GM19452 (cell line): ENCODE measurements at regions not wholly inside any gene's neighbourhood (a gene's known extent, or its start where the extent isn't known, plus 50 kb on each side); places are given as distances from the start of the nearest gene placed in this dataset.

Experiments
- ATAC-seq: cut with Tn5 transposase; IDR thresholded peaks from one replicate; pipeline ENCODE4 v1.9.1; 2021; ENCODE audit not compliant: unreplicated experiment

DNA sequence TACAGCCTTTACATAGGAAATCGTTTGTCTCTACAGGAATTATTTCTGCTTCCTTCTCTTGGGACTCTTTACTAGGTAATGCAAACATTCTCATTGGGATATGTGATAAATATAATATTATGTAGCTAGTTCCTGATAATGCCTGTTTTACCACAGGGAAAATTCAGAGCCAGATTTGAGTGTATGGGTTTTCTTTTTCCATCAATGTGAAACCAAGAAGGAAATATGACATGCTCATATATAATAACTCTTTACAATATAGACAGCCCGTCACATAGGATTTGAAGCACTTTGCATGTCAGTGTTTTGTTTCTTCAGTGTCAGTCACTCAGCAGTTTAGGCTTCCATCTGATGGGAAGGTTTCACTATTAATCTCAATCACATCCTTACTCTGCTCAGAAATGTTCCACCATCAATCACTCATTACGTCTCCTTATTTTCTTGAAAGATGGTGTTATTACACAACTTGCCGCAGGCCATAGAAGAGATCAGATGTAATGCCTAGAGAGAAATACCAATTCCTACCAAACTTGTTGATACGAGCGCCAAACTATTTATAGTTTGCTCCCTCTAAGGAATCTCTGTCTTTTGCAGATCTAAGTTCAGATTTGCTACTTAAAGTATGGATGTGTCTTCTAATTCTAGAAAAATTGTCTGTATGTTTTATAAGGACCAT lies 314.8 kb downstream of the DIPK2A start:
- no peak for ATAC-seq

DNA sequence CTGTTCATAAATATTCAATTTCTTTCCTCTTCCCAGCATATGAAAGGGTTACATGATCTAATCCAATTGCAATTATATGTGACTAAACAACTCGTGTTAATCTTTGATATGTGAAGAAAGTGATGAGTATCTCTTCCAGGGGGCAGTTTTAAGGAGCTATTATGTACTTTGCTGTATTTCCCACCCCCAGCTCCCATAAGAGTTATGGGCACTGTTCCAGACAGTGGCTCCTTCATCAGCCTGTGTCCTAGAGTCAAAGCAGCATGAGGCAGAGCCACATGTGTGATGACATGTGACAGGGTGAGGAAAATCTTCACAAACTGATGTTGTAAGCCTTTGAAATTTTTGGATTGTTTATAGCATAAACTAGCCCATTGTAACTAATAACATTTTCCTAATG lies 315.4 kb downstream of the DIPK2A start:
- no peak for ATAC-seq

DNA sequence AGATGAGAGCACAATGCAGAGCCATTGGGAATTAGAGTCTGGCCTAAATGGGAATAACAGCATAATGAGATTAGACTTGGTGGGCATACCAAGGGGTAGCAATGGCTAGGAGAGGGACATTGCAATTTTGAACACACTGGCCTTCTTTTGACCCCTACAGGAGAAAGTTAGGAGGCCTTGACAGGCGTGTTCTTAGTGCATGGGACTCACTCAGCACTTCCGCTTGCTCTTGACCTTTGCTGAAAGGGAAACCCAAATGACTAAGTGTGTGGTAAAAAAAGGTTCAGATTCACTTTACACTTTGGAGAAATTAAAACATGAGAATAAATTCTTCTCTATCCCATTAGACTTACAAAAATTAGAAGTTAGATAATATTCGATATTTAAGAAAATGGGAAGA lies 317.4 kb downstream of the DIPK2A start:
- no peak for ATAC-seq

DNA sequence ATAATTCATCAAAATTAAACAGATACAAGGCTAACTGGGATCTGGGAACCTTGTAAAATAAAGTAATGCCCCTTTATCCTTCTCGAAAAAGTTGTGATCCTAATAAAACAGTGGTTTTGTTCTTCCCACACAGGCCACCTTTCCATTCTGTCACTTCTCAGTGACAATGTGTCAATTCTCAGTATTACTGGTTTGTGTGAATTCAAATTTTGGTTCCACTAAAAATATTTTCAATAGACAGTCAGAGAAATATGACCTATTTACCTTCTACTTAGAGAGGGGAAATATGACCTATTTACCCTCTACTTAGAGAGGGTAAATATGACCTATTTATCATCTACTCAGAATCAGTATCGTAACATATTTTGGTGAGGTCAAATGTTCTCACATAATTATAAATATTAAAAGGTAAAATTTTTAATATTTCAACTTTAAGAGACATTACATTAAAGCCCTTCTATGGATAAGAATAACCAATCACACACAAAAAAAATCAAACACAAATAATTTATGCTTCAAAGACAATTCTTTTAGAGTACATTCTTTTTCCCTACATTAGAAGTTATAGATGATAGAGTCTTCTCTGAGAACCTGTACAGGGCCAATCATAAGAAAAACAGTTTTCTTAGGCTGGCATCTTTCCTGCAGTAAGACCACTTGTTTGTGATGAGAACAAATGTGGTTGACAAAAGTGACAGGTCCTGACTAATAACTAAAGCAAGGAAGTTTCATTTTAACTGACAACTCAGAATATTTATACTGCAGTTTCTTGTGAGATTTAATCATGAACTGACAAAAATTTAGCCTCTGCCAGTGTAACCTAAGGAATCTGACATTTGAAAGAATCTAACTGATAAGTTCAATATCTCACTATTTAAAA lies 323.3 kb downstream of the DIPK2A start:
- peak; percentile 87 for ATAC-seq

DNA sequence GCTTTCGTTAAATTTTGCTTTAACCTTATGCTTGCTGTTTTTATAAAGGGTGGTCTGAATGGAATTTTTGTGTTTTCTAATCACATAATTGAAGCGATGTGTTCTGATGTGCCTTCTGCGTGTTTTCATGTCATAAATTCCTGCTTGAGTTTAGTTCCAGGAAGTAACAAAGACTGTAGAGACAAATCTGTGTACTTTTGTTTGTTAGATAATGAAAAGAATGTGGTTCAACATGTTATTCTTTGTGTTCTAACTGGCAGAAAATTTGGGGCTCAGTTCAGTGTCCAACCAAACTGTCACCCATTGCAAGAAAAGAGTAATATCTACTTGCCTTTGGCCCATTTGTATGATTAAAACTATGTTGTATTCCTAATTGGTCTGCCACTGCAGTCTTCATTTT lies 324.0 kb downstream of the DIPK2A start:
- no peak for ATAC-seq

DNA sequence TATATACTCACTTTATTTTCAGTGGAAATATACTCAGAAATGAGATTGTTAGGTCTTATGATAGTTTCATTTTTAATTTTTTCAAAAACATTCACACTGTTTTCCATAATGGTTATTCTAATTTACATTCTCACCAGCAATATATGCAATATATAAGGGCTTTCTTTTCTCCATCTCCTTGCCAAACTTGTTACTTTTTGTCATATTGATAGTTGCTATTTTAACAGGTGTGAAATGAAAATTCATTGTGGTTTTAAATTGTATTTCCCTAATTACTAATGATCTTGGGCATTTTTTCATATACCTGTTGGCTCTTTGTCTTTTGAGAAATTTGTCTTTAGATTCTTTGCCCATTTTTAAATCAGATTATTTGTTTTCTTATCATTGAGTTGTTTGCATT lies 325.2 kb downstream of the DIPK2A start:
- ATAC-seq = peak; percentile 48

DNA sequence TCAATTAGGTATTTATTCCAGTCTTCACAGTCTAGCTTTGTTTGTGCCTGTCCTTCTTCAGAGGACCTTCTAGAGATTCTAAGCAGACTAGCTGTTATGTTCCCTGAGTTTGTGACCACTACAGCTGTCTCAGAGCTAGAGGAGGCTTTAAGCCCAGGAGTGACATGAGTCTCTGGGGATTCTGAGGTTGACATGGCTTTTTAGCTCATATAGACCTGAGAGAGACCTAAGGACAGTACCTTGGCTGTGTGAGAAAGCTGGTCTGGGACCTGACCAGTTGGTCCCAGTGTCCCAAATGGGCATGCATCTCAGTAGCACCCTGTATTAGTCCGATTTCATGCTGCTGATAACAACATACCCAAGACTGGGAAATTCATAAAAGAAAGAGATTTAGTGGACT lies 330.2 kb downstream of the DIPK2A start:
- no peak for ATAC-seq

DNA sequence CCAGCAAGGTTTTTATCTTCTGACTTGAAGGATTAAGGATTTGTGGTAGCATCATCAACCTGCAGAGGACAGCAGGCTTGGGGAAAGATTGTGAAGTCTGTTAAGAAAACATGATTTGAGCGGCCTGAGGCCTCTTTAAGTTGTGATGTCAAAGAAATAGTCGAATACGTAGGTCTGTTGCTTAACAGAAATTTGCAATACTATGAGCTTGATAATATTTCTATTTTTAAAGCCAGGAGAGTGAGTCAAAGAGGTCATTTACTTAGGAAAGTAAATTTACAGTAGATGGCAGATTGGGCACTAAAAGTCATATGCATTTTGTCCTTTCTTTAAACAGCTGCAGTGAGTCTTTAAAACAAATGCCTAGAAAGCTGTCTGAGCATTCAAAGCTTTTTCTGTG lies 336.3 kb downstream of the DIPK2A start:
- ATAC-seq = no peak

DNA sequence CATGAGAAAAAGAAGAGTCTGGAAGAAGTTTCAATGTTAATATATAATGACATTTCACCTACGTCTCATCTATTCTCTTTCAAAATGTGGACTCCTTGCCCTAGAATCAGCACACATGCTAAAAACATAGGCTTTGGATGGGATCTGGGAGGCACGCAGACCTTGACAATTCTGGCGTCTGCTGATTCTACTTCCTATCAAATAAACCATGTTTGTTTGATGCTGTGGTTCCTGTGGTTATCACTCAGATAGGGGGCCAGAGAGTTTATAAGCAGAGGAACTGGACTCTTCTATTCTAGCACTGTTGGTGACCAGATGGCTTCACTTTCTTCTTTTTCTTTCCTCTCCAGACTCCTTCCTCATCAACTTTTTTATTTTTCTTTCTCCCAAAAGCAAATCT lies 336.8 kb downstream of the DIPK2A start:
- no peak for ATAC-seq

DNA sequence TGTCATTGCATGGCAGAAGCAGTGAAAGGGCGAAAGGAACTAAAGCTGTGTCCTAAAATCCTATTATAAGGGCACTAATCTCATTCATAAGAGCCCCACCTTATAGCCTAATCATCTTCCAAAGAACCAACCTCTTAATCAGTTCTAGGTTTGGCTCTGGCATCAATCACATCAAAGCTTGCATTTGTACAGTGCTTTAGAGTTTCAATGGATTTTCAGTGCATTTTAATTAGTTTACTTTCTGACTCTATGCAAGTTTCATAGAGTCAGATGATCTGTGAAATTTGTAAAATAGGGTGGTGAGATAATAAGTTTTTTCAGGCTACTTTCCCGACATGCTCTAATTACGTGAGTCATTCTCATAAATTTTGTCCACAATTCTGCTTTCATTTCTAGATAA lies 341.1 kb downstream of the DIPK2A start:
- no peak for ATAC-seq

DNA sequence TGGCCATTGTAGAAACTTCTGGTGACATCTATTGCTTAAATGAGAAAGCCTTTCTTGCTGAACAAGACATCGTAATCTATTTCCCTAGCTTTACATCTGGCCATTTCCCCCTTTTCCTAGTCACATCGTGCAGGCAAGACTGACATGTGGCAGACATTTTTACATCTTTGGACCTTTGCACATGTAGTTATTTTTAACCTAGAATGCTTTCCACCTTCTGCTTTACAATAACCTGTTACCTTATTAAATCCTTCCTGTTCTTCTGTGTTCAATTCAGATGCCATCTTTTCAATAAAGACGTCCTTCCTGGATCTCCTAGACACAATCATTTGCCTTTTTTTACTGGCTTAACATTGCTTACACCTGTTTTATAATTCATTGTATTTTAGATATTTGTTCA lies 343.3 kb downstream of the DIPK2A start:
- ATAC-seq = no peak

DNA sequence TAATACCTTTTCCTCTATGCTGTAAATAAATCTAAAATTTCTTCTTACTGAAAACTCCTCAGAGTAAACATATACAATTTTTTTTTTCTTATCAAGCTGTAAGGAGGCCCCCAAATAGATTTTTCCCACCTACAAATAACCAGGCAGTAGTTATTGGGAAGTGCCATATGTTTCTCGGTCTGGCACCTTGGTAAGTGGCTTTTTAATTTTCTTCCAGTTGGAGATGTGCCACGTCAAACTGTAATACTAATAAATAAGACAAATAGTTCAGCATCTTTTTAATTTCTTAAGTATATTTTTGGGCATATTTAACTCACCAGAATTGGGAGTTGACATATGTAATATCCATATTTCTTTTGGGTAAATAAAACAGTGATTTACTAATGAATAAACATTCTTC lies 346.3 kb downstream of the DIPK2A start:
- no peak for ATAC-seq

DNA sequence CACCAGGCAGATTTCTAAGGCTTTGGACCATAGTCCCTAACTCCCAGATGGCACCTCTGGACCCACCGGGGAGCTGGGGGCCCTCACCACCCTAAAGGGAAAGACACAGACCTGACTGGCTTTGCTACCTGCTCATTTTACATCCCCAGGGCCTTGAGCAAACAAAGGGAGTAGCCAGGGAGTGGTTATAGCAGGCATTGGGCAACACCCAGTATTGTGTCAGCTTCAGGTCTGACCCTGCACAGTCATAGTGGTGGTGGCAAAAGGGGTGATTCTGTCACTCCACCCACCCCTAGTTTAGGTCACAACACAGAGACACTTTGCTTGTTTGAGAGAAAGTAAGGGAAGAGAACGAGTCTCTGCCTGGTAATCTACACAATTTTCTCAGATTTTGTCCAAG lies 352.5 kb downstream of the DIPK2A start:
- no peak for ATAC-seq

DNA sequence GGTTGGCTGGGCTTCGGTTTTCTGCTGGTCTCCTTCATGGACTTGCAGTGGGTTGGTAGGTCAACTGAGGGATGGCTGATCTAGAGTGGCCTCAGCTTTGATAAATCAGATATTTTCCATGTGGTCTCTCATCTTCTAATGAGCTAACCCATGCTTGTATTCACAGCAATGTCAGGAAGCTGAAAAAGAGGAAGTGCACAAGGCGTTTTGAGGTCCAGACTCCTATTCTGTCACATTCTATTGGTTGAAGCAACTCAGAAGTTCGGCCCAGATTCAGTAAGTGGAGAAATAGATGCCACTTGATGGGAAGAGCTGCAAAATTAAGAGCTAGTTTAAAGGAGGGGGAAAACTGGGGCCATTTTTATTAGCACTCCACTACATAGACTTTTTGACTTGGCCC lies 361.2 kb downstream of the DIPK2A start:
- no peak for ATAC-seq

DNA sequence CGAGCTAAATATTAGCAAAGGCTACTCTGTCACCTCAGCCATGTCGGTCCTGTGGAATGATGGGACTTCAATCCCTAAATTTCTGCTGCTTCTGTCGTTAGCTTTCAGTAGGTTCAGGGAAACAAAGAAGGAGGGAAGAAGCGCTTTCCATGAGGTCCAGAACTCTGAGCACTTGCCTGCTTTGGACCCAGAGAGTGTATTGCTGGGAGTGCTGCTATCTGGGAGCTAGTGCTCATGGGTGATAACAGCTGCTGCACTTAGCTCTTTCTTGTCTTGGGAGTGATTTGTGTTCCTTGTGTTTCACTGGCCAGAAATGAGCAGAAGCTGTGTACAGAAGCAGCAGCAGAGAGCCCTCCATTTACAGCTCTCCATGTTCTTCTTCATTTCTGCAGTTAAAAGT lies 369.8 kb downstream of the DIPK2A start:
- ATAC-seq = no peak

DNA sequence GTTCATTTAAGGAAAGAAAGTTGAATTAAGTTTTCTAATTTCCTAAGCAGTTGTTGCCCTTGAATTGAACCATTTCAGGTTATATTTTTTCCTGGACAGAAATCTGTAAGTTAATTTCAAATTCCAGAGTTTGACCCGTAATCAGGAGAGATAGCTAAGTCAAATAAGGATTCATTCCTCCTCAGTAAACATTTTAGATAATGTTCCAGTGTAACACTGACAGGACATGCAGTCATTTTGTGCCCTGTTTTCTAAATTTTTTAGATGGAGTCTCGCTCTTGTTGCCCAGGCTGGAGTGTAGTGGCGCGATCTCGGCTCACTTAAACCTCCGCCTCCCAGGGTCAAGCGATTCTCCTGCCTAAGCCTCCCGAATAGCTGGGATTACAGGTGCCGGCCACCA lies 371.7 kb downstream of the DIPK2A start:
- no peak for ATAC-seq

DNA sequence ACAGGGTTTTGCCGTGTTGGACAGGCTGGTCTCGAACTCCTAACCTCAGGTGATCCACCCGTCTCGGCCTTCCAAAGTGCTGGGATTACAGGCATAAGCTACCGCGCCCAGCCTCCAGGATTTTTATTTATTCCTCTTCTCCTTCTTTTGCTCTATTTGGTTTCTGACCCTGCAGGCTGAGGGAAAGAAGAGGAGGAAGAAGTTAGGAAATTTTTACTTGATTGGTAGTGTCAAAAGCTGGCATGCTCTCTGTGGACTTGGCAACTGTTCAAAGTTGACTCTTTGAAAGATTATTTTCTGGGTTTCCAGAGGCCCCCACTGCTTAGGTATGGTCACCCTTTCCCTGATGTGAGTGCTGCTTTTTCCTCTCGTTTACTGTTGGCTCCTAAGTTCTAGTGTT lies 372.2 kb downstream of the DIPK2A start:
- ATAC-seq = no peak

DNA sequence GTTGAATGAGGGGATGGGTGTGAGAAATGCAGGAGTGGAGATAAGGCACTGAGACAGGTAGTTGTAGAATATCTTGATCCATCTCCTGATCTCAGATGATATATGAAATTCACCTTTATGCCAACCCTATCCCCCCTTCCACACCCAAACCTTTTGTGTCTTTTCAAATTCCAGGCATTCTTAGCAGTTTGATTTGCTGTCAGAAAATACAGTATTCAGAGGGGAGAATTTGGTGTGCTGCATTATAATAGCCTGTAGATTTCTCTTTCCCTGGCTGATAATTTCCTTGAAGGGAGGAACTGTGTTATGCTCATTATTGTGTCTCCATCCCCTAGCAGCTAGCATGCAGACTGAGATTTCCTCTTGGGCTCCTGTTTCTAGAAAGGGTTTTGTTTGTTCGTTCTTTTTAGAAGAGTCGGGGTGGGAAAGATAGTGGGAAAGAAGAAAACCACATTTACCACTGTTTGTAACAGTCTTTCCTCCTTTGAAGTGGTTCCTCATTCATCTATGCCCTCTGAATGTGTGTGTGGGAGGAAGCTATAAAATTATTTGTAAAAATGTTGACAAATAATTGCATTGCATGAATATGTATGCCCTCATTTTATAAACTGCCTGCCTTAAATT lies 373.4 kb downstream of the DIPK2A start:
- no peak for ATAC-seq

DNA sequence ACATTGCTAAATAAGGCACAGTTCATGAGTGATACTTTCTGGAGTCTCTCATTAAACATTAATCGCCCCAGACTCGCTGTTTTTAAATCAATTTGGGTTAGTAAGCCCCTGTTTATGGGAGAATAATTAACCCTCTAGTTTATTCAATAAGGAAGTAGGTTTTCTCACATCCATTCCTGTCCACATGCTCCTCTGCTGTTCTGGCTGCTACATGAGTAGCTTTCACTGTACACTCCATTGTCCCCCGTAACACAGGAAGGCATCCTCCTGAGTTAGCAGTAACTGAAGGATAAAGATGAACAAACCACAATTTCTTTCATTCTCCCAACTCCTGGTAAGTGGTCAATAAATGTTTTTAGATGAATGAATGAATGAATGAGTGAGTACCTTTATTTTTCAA lies 378.5 kb downstream of the DIPK2A start:
- ATAC-seq = no peak

DNA sequence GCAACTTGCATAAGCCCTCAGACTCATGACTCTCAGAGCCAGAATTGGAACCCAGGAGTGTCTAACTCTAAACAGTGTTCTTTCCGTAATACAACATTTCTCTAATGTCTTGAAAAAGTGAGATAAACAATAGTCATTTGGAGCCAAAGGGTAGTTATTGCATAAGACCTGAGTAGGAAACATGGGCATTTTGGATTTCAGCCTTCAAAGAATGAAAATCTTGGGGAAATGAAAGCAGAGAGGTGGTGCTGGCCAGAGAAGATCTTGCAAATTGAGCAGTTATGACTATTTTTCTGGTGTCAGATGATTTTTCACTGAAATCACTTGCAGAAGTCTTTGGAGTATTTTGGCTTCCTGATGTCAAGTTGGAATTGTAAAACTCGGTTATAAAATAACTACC lies 379.4 kb downstream of the DIPK2A start:
- ATAC-seq = no peak

DNA sequence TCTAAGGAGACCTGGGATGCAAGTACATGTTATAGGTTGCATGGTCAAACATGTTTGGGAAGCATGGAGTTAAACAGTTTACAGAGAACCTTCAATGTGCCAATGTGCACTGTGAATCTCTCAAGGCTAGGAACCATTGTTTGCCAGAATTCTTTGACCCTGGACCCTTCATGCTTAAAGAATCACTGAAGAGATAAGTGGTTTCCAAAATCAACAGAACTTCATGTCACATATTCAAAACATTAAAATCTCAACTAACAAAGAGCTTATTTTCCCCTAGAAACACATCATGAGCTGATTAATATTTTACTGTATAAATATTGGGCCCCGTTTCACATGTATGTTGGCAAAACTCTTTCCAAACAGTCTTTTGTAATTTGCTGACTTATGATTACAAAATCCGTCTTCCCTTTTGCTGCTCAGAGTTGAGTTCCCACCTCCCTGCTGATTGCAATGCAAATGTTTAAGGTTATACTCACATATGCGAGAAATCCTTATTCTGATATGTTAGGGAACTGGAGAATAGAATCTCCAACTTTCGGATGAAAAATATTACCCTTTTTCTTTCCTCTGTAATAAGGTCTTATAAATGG lies 380.2 kb downstream of the DIPK2A start:
- ATAC-seq = no peak

DNA sequence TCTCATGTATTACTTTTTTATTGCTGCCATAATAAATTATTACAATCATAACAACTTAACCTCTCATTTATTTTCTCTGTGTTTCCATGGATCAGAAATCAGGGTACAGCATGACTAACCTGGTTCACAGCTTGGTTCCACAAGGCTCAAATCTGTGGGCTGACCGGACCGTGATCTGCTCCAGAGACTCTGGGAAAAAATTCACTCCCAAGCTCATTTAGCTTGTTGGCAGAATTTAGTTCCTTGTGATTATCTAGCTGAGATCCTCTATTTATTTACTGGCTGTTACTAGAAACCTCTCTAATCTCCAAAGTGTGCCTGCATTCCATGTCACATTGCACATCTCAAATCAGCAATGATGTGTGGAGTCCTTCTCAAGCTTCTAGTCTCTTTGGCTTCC lies 386.6 kb downstream of the DIPK2A start:
- ATAC-seq = no peak
